ENCODE measurements at regions not wholly inside any gene's neighbourhood (a gene's known extent, or its start where the extent isn't known, plus 50 kb on each side); places are given as distances from the start of the nearest gene placed in this dataset.
A peak's percentile ranks its signal among the peaks of the same experiment; 100 is the strongest.
"Not testable (repeated sequence)": the region's sequence is repeated elsewhere in the genome, so short reads cannot be mapped to it uniquely, and the experiment has no call there.

- peak overlapping the region; percentile 78 to 87 (median 84) for H3K4me3 Mint-ChIP-seq
- H3K36me3 Mint-ChIP-seq: no peaks in the 10 kb centered on the region
- ATAC-seq: peak; percentile 40
- Histone ChIP-seq H3K27me3 (ENCODE audit: control insufficient read depth in 2 of 2, insufficient read depth in 2 of 2, low read length in 2 of 2) (no peaks in the 10 kb centered on the region), H3K9me3 (ENCODE audit: control insufficient read depth in 2 of 3, low read length in 3 of 3) (no peaks in the 10 kb centered on the region), H3K4me3 (ENCODE audit: low read length) (peak overlapping the region; percentile 66), H3K36me3 (ENCODE audit: control insufficient read depth in 2 of 3, insufficient read depth in 3 of 3, low read length in 3 of 3) (no peaks in the 10 kb centered on the region), H3K4me1 (ENCODE audit: control insufficient read depth in 2 of 2, insufficient read depth in 2 of 2, low read length in 2 of 2) (peaks cover 0 to 33% of the 10 kb centered on the region in 2 donors), H3K27ac (ENCODE audit: low read depth, low read length) (peak overlapping the region; percentile 80)
- ChIA-PET POLR2A (interaction anchor here (0.6 to 0.8 kb wide), 2 partner anchors 350 to 674 kb away, joined by 3 read pairs; no protein-coding TSS in a partner anchor), CTCF (no interaction called here)
- peak in 3 of 9 donors; percentile 8 to 52 (median 16) for DNase-seq
- H3K4me1 Mint-ChIP-seq: peaks cover 18 to 65% (median 44%) of the 10 kb centered on the region in 7 donors
- intact Hi-C loops (cut with micrococcal nuclease): loop anchor here (1.0 to 10.0 kb wide), 4 partner anchors 102 to 920 kb away; partner anchors contain the start of genes KIF5B (in 1 of the 2) and MAP3K8 (in 1 of the 2)
- H3K27ac Mint-ChIP-seq: peak overlapping the region; percentile 65 to 95 (median 89)
- no peaks in the 10 kb centered on the region for H3K9me3 Mint-ChIP-seq
- H3K27me3 Mint-ChIP-seq: no peaks in the 10 kb centered on the region
Observed at GRCh38 chr10:31134311-31134952, 102.8 kb upstream of the ZNF438 start.

DNA sequence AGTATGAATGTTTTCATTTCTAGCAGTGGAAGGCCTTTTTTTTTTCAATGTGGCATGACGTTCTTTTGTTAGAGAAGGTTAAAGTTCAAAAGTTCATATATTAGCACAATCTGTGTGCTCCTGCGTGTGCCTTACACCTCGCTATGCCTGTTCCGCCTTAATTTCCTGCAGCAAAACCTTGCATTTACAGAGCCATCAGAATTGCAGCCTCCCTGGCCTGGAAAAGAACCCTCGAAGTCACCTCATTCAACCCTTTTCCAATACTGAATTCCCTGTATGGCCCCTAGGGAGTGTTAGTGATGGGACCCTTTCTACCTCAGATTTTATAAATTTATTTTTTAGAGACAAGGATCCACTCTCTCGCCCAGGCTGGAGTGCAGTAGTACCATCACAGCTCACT, 103.5 kb upstream of the ZNF438 start:
- ChIA-PET CTCF (no interaction called here), POLR2A (no interaction called here)
- intact Hi-C loops (cut with micrococcal nuclease): loop anchor here (2.0 to 10.0 kb wide), 5 partner anchors 102 to 920 kb away; partner anchors contain the start of genes KIF5B (in 1 of the 2) and MAP3K8 (in 1 of the 2)
- no peaks in the 10 kb centered on the region for H3K36me3 Mint-ChIP-seq
- Histone ChIP-seq H3K9me3 (ENCODE audit: control insufficient read depth in 2 of 3, low read length in 3 of 3) (no peaks in the 10 kb centered on the region), H3K4me3 (ENCODE audit: low read length) (no peak overlapping the region), H3K36me3 (ENCODE audit: control insufficient read depth in 2 of 3, insufficient read depth in 3 of 3, low read length in 3 of 3) (no peaks in the 10 kb centered on the region), H3K4me1 (ENCODE audit: control insufficient read depth in 2 of 2, insufficient read depth in 2 of 2, low read length in 2 of 2) (peaks cover 0 to 33% of the 10 kb centered on the region in 2 donors), H3K27ac (ENCODE audit: low read depth, low read length) (peak overlapping the region; percentile 80), H3K27me3 (ENCODE audit: control insufficient read depth in 2 of 2, insufficient read depth in 2 of 2, low read length in 2 of 2) (no peaks in the 10 kb centered on the region)
- ATAC-seq (no peak), DNase-seq (peak in 5 of 9 donors; percentile 8 to 35 (median 22))
- H3K27ac Mint-ChIP-seq: peak overlapping the region; percentile 65 to 95 (median 89)
- no peaks in the 10 kb centered on the region for H3K27me3 Mint-ChIP-seq
- peaks cover 18 to 60% (median 44%) of the 10 kb centered on the region in 7 donors for H3K4me1 Mint-ChIP-seq
- H3K9me3 Mint-ChIP-seq: no peaks in the 10 kb centered on the region
- peak overlapping the region; percentile 78 to 87 (median 84) for H3K4me3 Mint-ChIP-seq

DNA sequence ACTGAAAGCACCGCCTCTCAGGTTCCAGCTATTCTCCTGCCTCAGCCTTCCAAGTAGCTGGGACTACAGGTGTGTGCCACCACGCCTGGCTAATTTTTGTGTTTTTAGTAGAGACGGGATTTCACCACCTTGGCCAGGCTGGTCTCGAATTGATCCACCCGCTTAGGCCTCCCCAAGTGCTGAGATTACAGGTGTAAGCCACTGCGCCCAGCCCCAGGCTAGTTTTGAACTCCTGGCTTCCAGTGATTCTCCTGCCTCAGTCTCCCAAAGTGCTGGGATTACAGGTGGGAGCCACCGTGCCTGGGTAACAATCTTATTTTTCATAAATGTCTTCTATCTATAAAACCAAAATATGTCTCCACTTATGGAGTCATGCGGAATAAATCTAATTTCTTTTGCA, 104.1 kb upstream of the ZNF438 start:
- intact Hi-C loops (cut with micrococcal nuclease): loop anchor here (1.0 to 10.0 kb wide), 7 partner anchors 53 to 919 kb away; partner anchors contain the start of genes KIF5B (in 1 of the 2) and MAP3K8 (in 1 of the 2)
- H3K27me3 Mint-ChIP-seq; H3K27ac ChIP-seq (ENCODE audit: low read depth, low read length); H3K4me3 ChIP-seq (ENCODE audit: low read length); H3K36me3 Mint-ChIP-seq; ATAC-seq; H3K27me3 ChIP-seq (ENCODE audit: control insufficient read depth in 2 of 2, insufficient read depth in 2 of 2, low read length in 2 of 2); H3K9me3 ChIP-seq (ENCODE audit: control insufficient read depth in 2 of 3, low read length in 3 of 3); CTCF ChIA-PET; DNase-seq; H3K36me3 ChIP-seq (ENCODE audit: control insufficient read depth in 2 of 3, insufficient read depth in 3 of 3, low read length in 3 of 3); H3K9me3 Mint-ChIP-seq: not testable (repeated sequence)
- H3K4me3 Mint-ChIP-seq: peak overlapping the region in 8 of 10 donors; percentile 5 to 84 (median 54)
- H3K4me1 Mint-ChIP-seq: peaks cover 18 to 54% (median 44%) of the 10 kb centered on the region in 7 donors
- peak overlapping the region; percentile 41 to 95 (median 89) for H3K27ac Mint-ChIP-seq
- POLR2A ChIA-PET: interaction anchor here (0.9 kb wide), 1 partner anchor 10 kb away, joined by 3 read pairs; no protein-coding TSS in a partner anchor
- peaks cover 0 to 33% of the 10 kb centered on the region in 2 donors for H3K4me1 ChIP-seq (ENCODE audit: control insufficient read depth in 2 of 2, insufficient read depth in 2 of 2, low read length in 2 of 2)

GRCh38 chr10:31136386-31136785, 104.7 kb upstream of the ZNF438 start:
- H3K4me1 ChIP-seq (ENCODE audit: control insufficient read depth in 2 of 2, insufficient read depth in 2 of 2, low read length in 2 of 2): peaks cover 0 to 33% of the 10 kb centered on the region in 2 donors
- H3K4me3 ChIP-seq (ENCODE audit: low read length): no peak overlapping the region
- Mint-ChIP-seq H3K27ac (peak overlapping the region; percentile 59 to 95 (median 87)), H3K4me3 (peak overlapping the region in 9 of 10 donors; percentile 5 to 78 (median 37)), H3K9me3 (no peaks in the 10 kb centered on the region), H3K4me1 (peaks cover 18 to 54% (median 44%) of the 10 kb centered on the region in 7 donors), H3K27me3 (no peaks in the 10 kb centered on the region), H3K36me3 (no peaks in the 10 kb centered on the region)
- peak overlapping the region; percentile 16 for H3K27ac ChIP-seq (ENCODE audit: low read depth, low read length)
- DNase-seq: no peak
- H3K27me3 ChIP-seq (ENCODE audit: control insufficient read depth in 2 of 2, insufficient read depth in 2 of 2, low read length in 2 of 2): no peaks in the 10 kb centered on the region
- intact Hi-C loops (cut with micrococcal nuclease): loop anchor here (1.0 to 10.0 kb wide), 6 partner anchors 54 to 918 kb away; partner anchors contain the start of genes KIF5B (in 1 of the 2) and MAP3K8 (in 1 of the 2)
- ChIA-PET POLR2A (interaction anchor here (0.9 to 1.0 kb wide), 2 partner anchors 9 to 349 kb away, joined by 3 read pairs; no protein-coding TSS in a partner anchor), CTCF (no interaction called here)
- no peaks in the 10 kb centered on the region for H3K9me3 ChIP-seq (ENCODE audit: control insufficient read depth in 2 of 3, low read length in 3 of 3)
- H3K36me3 ChIP-seq (ENCODE audit: control insufficient read depth in 2 of 3, insufficient read depth in 3 of 3, low read length in 3 of 3): no peaks in the 10 kb centered on the region
- no peak for ATAC-seq

- no peaks in the 10 kb centered on the region for H3K27me3 ChIP-seq (ENCODE audit: control insufficient read depth in 2 of 2, insufficient read depth in 2 of 2, low read length in 2 of 2)
- Mint-ChIP-seq H3K4me3 (peak overlapping the region; percentile 10 to 76 (median 64)), H3K36me3 (no peaks in the 10 kb centered on the region), H3K27ac (peak overlapping the region; percentile 65 to 95 (median 79)), H3K4me1 (peaks cover 18 to 49% (median 44%) of the 10 kb centered on the region in 7 donors), H3K9me3 (no peaks in the 10 kb centered on the region), H3K27me3 (no peaks in the 10 kb centered on the region)
- peak overlapping the region; percentile 34 for H3K27ac ChIP-seq (ENCODE audit: low read depth, low read length)
- no peaks in the 10 kb centered on the region for H3K9me3 ChIP-seq (ENCODE audit: control insufficient read depth in 2 of 3, low read length in 3 of 3)
- H3K4me3 ChIP-seq (ENCODE audit: low read length): no peak overlapping the region
- ATAC-seq: peak; percentile 42
- ChIA-PET CTCF (no interaction called here), POLR2A (interaction anchor here (0.9 to 1.0 kb wide), 2 partner anchors 8 to 350 kb away, joined by 3 read pairs; no protein-coding TSS in a partner anchor)
- H3K4me1 ChIP-seq (ENCODE audit: control insufficient read depth in 2 of 2, insufficient read depth in 2 of 2, low read length in 2 of 2): peaks cover 0 to 33% of the 10 kb centered on the region in 2 donors
- peak in 8 of 9 donors; percentile 17 to 56 (median 46) for DNase-seq
- H3K36me3 ChIP-seq (ENCODE audit: control insufficient read depth in 2 of 3, insufficient read depth in 3 of 3, low read length in 3 of 3): no peaks in the 10 kb centered on the region
- intact Hi-C loops (cut with micrococcal nuclease): loop anchor here (1.0 to 10.0 kb wide), 10 partner anchors 36 to 918 kb away; partner anchors contain the start of genes KIF5B (in 1 of the 2), MAP3K8 (in 1 of the 2) and ZEB1 (in 1 of the 2)
Observed at GRCh38 chr10:31136930-31137885, 105.5 kb upstream of the ZNF438 start.

DNA sequence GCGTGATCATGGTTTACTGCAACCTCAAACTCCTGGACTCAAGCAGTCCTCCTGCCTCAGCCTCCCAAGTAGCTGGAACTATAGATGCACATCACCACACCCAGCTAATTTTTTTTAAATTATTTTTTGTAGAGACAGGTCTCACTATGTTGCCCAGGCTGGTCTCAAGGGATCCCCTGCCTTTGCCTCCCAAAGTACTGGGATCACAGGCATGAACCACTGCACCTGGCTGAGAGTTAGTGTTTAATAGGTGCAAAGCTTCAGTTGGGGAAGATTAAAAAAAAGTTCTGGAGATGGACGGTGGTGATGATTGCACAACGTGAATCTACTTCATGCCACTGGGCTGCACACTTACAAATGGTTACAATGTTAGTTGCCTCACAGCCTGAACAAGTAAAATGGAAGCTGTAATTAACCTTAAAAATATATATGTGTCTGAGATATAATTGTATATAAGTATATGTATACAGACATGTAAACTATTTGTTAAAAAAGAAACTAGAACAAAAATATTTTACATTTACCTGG, 106.4 kb upstream of the ZNF438 start:
- intact Hi-C loops (cut with micrococcal nuclease): loop anchor here (5.0 to 10.0 kb wide), 4 partner anchors 431 to 917 kb away; partner anchors contain the start of genes KIF5B (in 1 of the 2) and MAP3K8 (in 1 of the 2)
- Histone ChIP-seq H3K9me3 (ENCODE audit: control insufficient read depth in 2 of 3, low read length in 3 of 3) (no peaks in the 10 kb centered on the region), H3K27ac (ENCODE audit: low read depth, low read length) (no peak overlapping the region), H3K36me3 (ENCODE audit: control insufficient read depth in 2 of 3, insufficient read depth in 3 of 3, low read length in 3 of 3) (no peaks in the 10 kb centered on the region), H3K27me3 (ENCODE audit: control insufficient read depth in 2 of 2, insufficient read depth in 2 of 2, low read length in 2 of 2) (no peaks in the 10 kb centered on the region), H3K4me1 (ENCODE audit: control insufficient read depth in 2 of 2, insufficient read depth in 2 of 2, low read length in 2 of 2) (peaks cover 0 to 33% of the 10 kb centered on the region in 2 donors), H3K4me3 (ENCODE audit: low read length) (no peak overlapping the region)
- H3K27ac Mint-ChIP-seq: peak overlapping the region in 3 of 9 donors; percentile 58 to 71 (median 65)
- ChIA-PET CTCF (no interaction called here), POLR2A (no interaction called here)
- no peaks in the 10 kb centered on the region for H3K9me3 Mint-ChIP-seq
- no peak overlapping the region for H3K4me3 Mint-ChIP-seq
- DNase-seq: peak in 1 of 9 donors; percentile 3
- H3K4me1 Mint-ChIP-seq: peaks cover 18 to 42% (median 40%) of the 10 kb centered on the region in 7 donors
- ATAC-seq: no peak
- no peaks in the 10 kb centered on the region for H3K36me3 Mint-ChIP-seq
- no peaks in the 10 kb centered on the region for H3K27me3 Mint-ChIP-seq
